Ovary (tissue), 7 donors: ENCODE measurements at regions not wholly inside any gene's neighbourhood (a gene's known extent, or its start where the extent isn't known, plus 50 kb on each side); places are given as distances from the start of the nearest gene placed in this dataset.

ENCODE experiments used
- DNase-seq, 5 donors: peaks; one replicate each; pipeline ENCODE4 v3.0.0-alpha.2; 2019 to 2020
- H3K27ac ChIP-seq, 2 donors: fragments of 200-600 bp; one replicate each; pipeline versions ENCODE4 v1.5.1 to v1.8.0; 2019 to 2022
- H3K27me3 ChIP-seq: fragments of 200-600 bp; one replicate; pipeline ENCODE4 v1.8.0; 2022
- H3K36me3 ChIP-seq: fragments of 200-600 bp; sonication (generic); one replicate; pipeline ENCODE4 v1.5.1; 2019
- H3K4me1 ChIP-seq: one replicate; pipeline ENCODE4 v1.8.1; 2013; ENCODE audit warnings: mild to moderate bottlenecking, moderate library complexity; ENCODE audit not compliant: insufficient read depth
- H3K4me3 ChIP-seq: fragments of 200-600 bp; sonication (generic); one replicate; pipeline ENCODE4 v1.5.1; 2017
- H3K9me3 ChIP-seq, 2 donors: fragments of 200-600 bp in 1 of 2; sonication (generic) in 1 of 2; one replicate each; pipeline versions ENCODE4 v1.5.1 to v1.8.1; 2013 to 2019; ENCODE audit warnings: mild to moderate bottlenecking in 1 of 2, moderate library complexity in 1 of 2
- EP300 ChIP-seq: sonication (generic); formaldehyde crosslinking; IDR thresholded peaks from one replicate; pipeline ENCODE4 v1.6.1; 2017; ENCODE audit warnings: antibody characterized with exemption
- POLR2A ChIP-seq: fragments of 450-650 bp; IDR thresholded peaks from one replicate; pipeline ENCODE4 v1.6.1; 2017; ENCODE audit warnings: antibody characterized with exemption, mild to moderate bottlenecking, moderate library complexity
- WGBS, 3 donors: extraction: QIAGEN DNeasy Blood & Tissue Kit in 1 of 3; methylation state at CpG; one replicate each; pipeline versions ENCODE4 v1.1.5 to v1.1.7; 2013 to 2017; 5-methylcytosine and 5-hydroxymethylcytosine counted together
- intact Hi-C, 4 donors: fragments of 100-400 bp; cut with DNase I; formaldehyde crosslinking; loops; one replicate each; pipeline versions ENCODE4 v1.11.0 to v1.15.1; 2022 to 2023
- TF ChIP-seq, protein P1 (sequence below), 3 donors: fragments of 450-650 bp in 2 of 3; fragments of 200-600 bp in 1 of 3; IDR thresholded peaks; one replicate each; pipeline versions ENCODE4 v1.5.1 to v1.8.0; 2016 to 2022; ENCODE audit warnings: antibody characterized with exemption in 3 of 3, mild to moderate bottlenecking in 1 of 3
- donor health status: DM: no; HTN: no; CAD: no; lungs with moderate emphysema.
- donor health status: DM: no; HTN: no; CAD: no.
- donor health status: Bipolar disorder and iron deficiency.
- donor health status: DM: no; HTN: no; CAD: no.
- donor health status: DM: yes; HTN: yes; CAD: no.

DNA sequence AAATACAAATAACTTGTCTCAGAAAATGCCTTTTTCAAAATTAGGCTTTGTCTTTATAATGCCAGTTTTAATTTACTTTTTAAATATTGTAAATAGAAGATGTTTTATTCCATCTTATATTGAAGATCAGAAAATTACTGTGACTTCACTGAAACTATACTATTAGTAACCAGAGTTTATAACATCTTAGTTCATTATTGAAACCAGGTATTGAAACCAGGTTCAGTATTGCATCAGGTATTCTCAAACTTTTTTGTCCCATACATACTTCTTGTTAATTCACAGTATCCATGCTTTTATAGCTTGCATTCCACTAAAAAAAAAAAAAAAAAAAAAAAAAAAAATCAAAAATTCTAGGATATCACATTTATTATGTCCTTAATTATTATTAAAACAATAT, 227.5 kb downstream of the GXYLT1 start:
- H3K4me1 ChIP-seq: no peaks in the 10 kb centered on the region
- no peaks in the 10 kb centered on the region for H3K36me3 ChIP-seq
- DNase-seq: no peak
- no peaks in the 10 kb centered on the region for H3K27me3 ChIP-seq
- no peak overlapping the region for H3K4me3 ChIP-seq
- no peaks in the 10 kb centered on the region for H3K9me3 ChIP-seq
- TF ChIP-seq, protein P1, sequence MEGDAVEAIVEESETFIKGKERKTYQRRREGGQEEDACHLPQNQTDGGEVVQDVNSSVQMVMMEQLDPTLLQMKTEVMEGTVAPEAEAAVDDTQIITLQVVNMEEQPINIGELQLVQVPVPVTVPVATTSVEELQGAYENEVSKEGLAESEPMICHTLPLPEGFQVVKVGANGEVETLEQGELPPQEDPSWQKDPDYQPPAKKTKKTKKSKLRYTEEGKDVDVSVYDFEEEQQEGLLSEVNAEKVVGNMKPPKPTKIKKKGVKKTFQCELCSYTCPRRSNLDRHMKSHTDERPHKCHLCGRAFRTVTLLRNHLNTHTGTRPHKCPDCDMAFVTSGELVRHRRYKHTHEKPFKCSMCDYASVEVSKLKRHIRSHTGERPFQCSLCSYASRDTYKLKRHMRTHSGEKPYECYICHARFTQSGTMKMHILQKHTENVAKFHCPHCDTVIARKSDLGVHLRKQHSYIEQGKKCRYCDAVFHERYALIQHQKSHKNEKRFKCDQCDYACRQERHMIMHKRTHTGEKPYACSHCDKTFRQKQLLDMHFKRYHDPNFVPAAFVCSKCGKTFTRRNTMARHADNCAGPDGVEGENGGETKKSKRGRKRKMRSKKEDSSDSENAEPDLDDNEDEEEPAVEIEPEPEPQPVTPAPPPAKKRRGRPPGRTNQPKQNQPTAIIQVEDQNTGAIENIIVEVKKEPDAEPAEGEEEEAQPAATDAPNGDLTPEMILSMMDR (IDR thresholded peaks at IDR 0.05): no peak
- no peak for TF ChIP-seq EP300
- no peak for TF ChIP-seq POLR2A
- intact Hi-C loops: no loop called here
- H3K27ac ChIP-seq: no peak overlapping the region

DNA sequence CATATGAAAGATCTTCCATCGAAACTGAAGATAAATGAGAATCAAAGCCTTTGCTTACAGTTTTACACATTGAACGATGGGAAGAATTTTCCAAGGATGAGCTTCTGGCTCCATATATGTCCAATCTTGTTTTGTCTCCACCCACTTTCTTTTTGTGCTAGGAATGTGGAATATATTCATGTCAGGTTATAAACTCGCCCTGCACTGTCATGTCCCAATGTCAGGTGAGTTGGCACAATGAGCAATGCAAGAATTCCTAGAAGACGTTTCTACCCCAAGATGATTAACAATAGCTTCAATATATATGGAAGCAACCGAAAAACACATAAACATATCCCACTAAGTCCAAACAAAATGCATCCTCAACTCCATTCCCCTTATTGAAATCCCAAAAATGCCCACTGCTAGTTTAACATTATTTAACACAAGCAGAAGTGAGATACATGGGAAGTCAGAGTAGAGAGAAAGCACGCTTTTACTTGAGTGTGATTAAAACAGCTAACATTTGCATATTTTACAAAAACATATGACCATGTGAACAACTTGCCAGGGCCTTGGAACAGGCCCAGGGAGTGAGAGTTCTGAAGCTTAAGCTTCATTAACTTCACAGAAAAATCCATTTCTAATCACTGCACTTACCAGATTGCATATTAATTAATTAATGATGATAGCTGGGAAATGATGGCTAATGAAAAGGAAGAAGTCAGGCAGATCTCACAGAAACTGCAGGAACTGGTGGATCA, 233.9 kb downstream of the GXYLT1 start:
- H3K9me3 ChIP-seq: no peaks in the 10 kb centered on the region
- intact Hi-C loops: no loop called here

DNA sequence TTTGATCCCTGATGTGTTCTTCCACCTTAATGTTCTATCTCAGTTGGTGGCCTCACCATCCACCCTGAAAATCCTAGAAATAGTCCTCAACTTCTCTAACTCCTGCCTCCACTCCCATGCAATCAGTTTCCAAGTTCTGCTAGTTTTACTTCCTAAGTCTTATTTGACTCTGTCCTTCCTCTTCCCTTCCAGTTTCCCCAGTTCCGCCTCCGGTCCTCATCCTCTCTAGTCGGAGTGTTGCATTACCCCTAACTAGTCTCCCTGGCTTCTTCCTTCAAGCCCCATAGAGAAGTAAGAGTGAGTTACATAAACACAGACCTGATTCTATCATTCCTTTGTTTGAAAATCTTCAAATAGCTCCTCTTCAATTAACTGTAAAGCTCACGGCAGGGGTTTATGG, 236.5 kb downstream of the GXYLT1 start:
- no peak overlapping the region for H3K27ac ChIP-seq
- no peak for TF ChIP-seq POLR2A
- no peak for TF ChIP-seq EP300
- TF ChIP-seq, protein P1 (IDR thresholded peaks at IDR 0.05): no peak
- H3K4me1 ChIP-seq: no peaks in the 10 kb centered on the region
- DNase-seq: no peak
- H3K27me3 ChIP-seq: no peaks in the 10 kb centered on the region
- no peaks in the 10 kb centered on the region for H3K9me3 ChIP-seq
- H3K36me3 ChIP-seq: no peaks in the 10 kb centered on the region
- 87 to 92% (median 90%) methylated on average over 4 of the region's 4 CpGs for WGBS, 3 donors
- intact Hi-C loops: no loop called here
- H3K4me3 ChIP-seq: no peak overlapping the region

More for the DNA sequence above, 233.9 kb downstream of the GXYLT1 start:
- 48 to 70% (median 53%) methylated on average over 6 of the region's 6 CpGs for WGBS, 3 donors
- TF ChIP-seq EP300 (no peak), POLR2A (no peak)
- TF ChIP-seq, protein P1 (IDR thresholded peaks at IDR 0.05): no peak
- Histone ChIP-seq H3K36me3 (no peaks in the 10 kb centered on the region), H3K27ac (no peak overlapping the region), H3K4me1 (no peaks in the 10 kb centered on the region), H3K4me3 (no peak overlapping the region), H3K27me3 (no peaks in the 10 kb centered on the region)
- peak in 1 of 5 donors; percentile 60 for DNase-seq

DNA sequence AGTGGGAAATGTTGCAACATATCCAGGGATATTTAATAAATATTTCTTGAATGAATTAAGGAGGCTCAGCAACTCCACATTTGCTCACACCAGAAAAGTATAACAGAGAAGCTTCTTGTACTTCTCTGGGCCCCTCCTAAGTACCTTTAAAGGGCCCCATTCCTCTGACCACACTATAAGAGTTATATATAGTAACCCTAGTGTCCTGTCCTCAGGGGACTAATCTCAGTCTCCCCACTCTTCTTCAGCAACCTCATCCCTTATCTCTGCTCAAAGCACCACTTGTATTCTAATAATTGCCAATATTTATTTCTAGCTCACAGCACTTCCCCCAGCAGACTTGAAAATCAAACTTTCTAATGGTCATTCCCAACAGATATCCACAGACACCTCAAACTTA, 237.1 kb downstream of the GXYLT1 start:
- no peak for TF ChIP-seq POLR2A
- TF ChIP-seq, protein P1 (IDR thresholded peaks at IDR 0.05): no peak
- no peak for TF ChIP-seq EP300
- Histone ChIP-seq H3K27ac (no peak overlapping the region), H3K27me3 (no peaks in the 10 kb centered on the region), H3K36me3 (no peaks in the 10 kb centered on the region), H3K4me3 (no peak overlapping the region), H3K4me1 (no peaks in the 10 kb centered on the region), H3K9me3 (no peaks in the 10 kb centered on the region)
- DNase-seq: no peak
- intact Hi-C loops: no loop called here
